ENCODE measurements at regions not wholly inside any gene's neighbourhood (a gene's known extent, or its start where the extent isn't known, plus 50 kb on each side); places are given as distances from the start of the nearest gene placed in this dataset.

DNA sequence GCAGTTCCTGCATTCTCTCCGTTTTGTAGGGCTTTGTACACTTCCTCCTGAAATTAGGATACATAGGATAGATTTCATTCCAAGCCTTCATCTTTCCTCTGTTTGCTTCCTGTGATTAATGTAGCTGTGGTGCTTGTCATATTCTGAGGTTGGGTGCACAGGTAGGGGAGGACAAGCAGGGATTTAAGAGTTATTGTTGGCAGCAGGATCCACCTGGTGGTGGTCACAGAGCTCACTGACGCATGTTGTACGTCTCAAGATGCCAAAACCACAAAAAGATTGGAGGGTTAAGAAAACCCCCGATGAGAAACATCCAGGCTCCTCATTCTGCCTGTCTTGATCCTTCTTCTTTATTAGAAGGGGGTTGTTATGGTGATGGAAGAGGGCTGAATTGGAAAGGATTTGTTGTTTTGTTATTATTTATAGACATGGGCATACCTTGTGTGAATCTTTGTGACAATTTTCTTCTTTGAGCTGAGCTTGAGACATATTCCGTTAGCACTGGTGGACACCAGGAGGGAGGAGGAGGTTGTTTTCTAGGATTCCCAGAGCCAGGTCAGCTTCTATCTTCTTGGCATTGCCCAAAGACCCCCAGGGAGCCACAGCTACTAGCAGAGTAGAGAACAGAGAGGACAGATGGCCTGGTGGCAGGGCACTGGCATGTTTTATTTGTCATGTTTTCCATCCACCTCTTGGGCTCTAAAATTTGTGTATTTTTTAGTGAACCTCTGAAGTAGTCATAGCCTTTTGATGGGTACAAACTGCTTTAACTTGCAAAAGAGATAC lies 57.7 kb upstream of the LARS2 start:
- DNase-seq (ENCODE audit: low spot score), result peak; percentile 93

DNA sequence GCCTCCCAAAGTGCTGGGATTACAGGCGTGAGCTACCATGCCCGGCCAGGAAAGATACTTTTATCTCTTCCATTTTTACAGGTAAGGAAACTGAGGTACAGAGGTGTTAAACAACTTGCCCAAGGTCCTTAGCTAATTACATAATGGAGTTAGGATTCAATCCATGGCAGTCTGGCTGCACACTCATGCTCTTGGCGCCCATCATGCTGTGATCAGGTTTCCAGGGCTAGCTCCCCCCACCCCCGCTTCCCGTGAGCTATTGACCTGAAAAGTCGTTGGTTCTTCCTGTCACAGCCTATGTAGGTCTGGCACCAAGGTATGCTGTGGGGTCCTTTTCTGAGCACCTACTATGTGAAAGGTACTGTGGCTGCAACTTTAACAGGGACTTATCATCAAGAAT lies 55.9 kb upstream of the LARS2 start:
- no peak for DNase-seq (ENCODE audit: low spot score)

DNA sequence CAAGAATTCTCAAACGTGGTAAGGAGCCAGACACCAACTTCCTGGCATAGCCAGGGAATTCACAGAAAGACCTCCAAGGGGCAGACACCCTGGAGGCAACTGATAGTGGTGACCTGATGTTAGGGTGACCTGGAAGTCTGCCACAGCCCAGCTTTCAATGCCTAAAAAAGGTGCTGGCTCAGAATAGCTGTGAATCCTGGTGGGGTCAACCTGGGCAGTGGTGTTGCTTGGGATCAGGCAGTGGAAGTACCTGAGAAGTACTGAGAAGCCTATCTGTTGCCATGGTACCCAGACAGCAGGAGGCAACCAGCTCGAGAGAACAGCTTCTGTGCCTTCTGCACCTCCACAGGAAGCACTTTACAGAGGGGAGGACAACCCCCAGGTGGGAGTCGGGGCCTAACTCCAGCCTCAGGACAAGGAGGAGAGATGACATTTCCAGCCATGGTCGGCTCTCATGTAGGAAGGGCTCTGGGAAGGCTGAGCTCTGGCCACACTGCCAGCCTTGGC lies 55.4 kb upstream of the LARS2 start:
- DNase-seq (ENCODE audit: low spot score), result peak; percentile 16

DNA sequence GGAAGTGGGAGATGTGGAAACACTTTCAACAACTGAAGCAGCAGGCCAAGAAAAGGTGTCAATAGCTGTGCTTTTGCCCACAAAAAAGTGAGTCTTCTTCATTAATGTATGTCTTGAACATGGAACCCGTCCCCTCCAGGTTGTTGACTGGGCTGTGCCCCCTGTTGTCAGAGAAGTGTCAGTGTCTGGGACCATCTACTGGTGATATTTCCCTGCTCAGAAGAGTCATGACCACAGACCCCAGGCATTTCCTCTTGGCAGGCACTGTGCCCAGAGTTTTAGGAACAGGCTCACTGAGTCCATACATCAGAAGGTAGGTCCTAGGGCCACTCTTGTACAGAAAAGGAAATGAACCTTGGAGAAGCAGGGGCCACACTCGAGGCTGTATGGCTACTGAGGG lies 54.8 kb upstream of the LARS2 start:
- no peak for DNase-seq (ENCODE audit: low spot score)

DNA sequence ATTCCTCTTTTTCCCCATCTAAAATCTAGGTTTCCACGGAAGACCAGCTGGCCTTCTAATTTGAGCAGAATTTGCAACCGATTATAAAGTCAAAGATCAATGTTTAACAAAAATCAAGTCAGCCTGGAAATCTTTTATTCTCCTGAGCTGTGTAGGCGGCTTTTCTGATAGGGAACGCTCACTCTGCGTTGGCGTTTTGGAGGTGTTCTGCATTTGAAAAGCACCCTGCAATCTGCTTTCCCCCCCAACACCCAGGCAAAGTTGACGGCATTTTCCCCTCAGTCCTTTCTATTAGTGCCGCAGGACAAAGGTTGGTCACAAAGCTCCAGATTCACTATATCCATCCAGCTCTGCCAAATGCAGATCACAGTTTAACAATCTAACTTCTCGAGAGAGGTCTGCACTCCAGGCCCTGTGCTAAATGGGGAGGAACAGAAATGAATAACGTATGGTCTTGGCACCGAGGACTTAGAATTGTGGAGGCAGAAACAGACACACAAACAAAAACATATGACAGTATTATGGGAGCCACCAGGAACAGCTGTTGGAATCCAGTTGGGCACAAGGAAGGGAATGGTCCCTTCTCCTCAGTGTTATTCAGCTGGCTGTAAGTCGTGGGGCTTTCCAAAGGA lies 50.4 kb upstream of the LARS2 start:
- DNase-seq (ENCODE audit: low spot score), result peak; percentile 86

Data from cerebellar cortex (tissue), 1 donor.